Neural cell (in vitro differentiated cells): ENCODE measurements at regions not wholly inside any gene's neighbourhood (a gene's known extent, or its start where the extent isn't known, plus 50 kb on each side); places are given as distances from the start of the nearest gene placed in this dataset.

ENCODE experiments used
- CTCF ChIP-seq: fragments of 450-650 bp; IDR thresholded peaks from 2 replicates; pipeline ENCODE4 v1.5.1; 2014; ENCODE audit warnings: antibody characterized with exemption, mild to moderate bottlenecking, moderate library complexity; ENCODE audit not compliant: poor library complexity, severe bottlenecking
- EZH2 ChIP-seq: fragments of 200-600, 300-800 bp; shearing (Covaris generic), sonication (generic); IDR thresholded peaks from 2 replicates; pipeline ENCODE4 v1.6.1; 2014; ENCODE audit warnings: antibody characterized with exemption, low read length, borderline replicate concordance, mild to moderate bottlenecking; ENCODE audit not compliant: insufficient read depth, poor library complexity, severe bottlenecking
- POLR2AphosphoS5 ChIP-seq: IDR thresholded peaks from 2 replicates; pipeline ENCODE4 v1.6.1; 2012
- RAD21 ChIP-seq: fragments of 450-650 bp; conservative IDR thresholded peaks from 2 replicates; pipeline ENCODE4 v1.6.1; 2014; ENCODE audit warnings: antibody characterized with exemption, mild to moderate bottlenecking, moderate library complexity
- SMC3 ChIP-seq: fragments of 450-650 bp; conservative IDR thresholded peaks from 2 replicates; pipeline ENCODE4 v1.6.1; 2014; ENCODE audit warnings: antibody characterized with exemption, mild to moderate bottlenecking, moderate library complexity; ENCODE audit not compliant: poor library complexity
- TAF1 ChIP-seq: IDR thresholded peaks from 2 replicates; pipeline ENCODE4 v1.6.1; 2012; ENCODE audit warnings: low read depth

- TF ChIP-seq TAF1: no peak
- TF ChIP-seq CTCF: no peak
- TF ChIP-seq RAD21: no peak
- TF ChIP-seq POLR2AphosphoS5: no peak
- no peak for TF ChIP-seq SMC3
- no peak for TF ChIP-seq EZH2
Observed at GRCh38 chr20:39800111-39800510, 838.0 kb downstream of the DHX35 start.
